ENCODE measurements at regions not wholly inside any gene's neighbourhood (a gene's known extent, or its start where the extent isn't known, plus 50 kb on each side); places are given as distances from the start of the nearest gene placed in this dataset.

GRCh38 chrX:20666331-20666730 lies 399.6 kb upstream of the RPS6KA3 start:
- DNase-seq (ENCODE audit: extremely low spot score in 2 of 2): no peak
- no peaks in the 10 kb centered on the region for H3K36me3 ChIP-seq
- no peaks in the 10 kb centered on the region for H3K4me1 ChIP-seq
- no peak overlapping the region for H3K4me3 ChIP-seq
- H3K27ac ChIP-seq: no peak overlapping the region
- intact Hi-C loops (cut with DNase I): no loop called here
- H3K9me3 ChIP-seq: no peaks in the 10 kb centered on the region
- H3K27me3 ChIP-seq: no peaks in the 10 kb centered on the region
- TF ChIP-seq POLR2A (IDR thresholded peaks at IDR 0.05) (no peak), CTCF (IDR thresholded peaks at IDR 0.05) (no peak), POLR2AphosphoS5 (IDR thresholded peaks at IDR 0.05; ENCODE audit: insufficient read depth in 1 of 2, low read depth in 1 of 2) (no peak)

- intact Hi-C loops (cut with DNase I): no loop called here
- no peak for DNase-seq (ENCODE audit: extremely low spot score in 2 of 2)
- no peaks in the 10 kb centered on the region for H3K9me3 ChIP-seq
- H3K4me1 ChIP-seq: no peaks in the 10 kb centered on the region
- H3K36me3 ChIP-seq: no peaks in the 10 kb centered on the region
- H3K4me3 ChIP-seq: no peak overlapping the region
- no peaks in the 10 kb centered on the region for H3K27me3 ChIP-seq
- TF ChIP-seq POLR2AphosphoS5 (IDR thresholded peaks at IDR 0.05; ENCODE audit: insufficient read depth in 1 of 2, low read depth in 1 of 2): no peak
- no peak for TF ChIP-seq POLR2A (IDR thresholded peaks at IDR 0.05)
- no peak for TF ChIP-seq CTCF (IDR thresholded peaks at IDR 0.05)
- H3K27ac ChIP-seq: no peak overlapping the region
Observed at GRCh38 chrX:20665481-20665880, 398.8 kb upstream of the RPS6KA3 start.

- no peak overlapping the region for H3K27ac ChIP-seq
- DNase-seq (ENCODE audit: extremely low spot score in 2 of 2): no peak
- H3K4me1 ChIP-seq: no peaks in the 10 kb centered on the region
- no peaks in the 10 kb centered on the region for H3K27me3 ChIP-seq
- no peaks in the 10 kb centered on the region for H3K36me3 ChIP-seq
- H3K9me3 ChIP-seq: no peaks in the 10 kb centered on the region
- no peak for TF ChIP-seq POLR2A (IDR thresholded peaks at IDR 0.05)
- TF ChIP-seq POLR2AphosphoS5 (IDR thresholded peaks at IDR 0.05; ENCODE audit: insufficient read depth in 1 of 2, low read depth in 1 of 2): no peak
- TF ChIP-seq CTCF (IDR thresholded peaks at IDR 0.05): no peak
- intact Hi-C loops (cut with DNase I): no loop called here
- H3K4me3 ChIP-seq: no peak overlapping the region
Observed at GRCh38 chrX:20664774-20665173, 398.1 kb upstream of the RPS6KA3 start.

GRCh38 chrX:20664131-20664530 lies 397.4 kb upstream of the RPS6KA3 start:
- no peak overlapping the region for H3K27ac ChIP-seq
- intact Hi-C loops (cut with DNase I): no loop called here
- no peak for TF ChIP-seq POLR2A (IDR thresholded peaks at IDR 0.05)
- TF ChIP-seq POLR2AphosphoS5 (IDR thresholded peaks at IDR 0.05; ENCODE audit: insufficient read depth in 1 of 2, low read depth in 1 of 2): no peak
- no peak for TF ChIP-seq CTCF (IDR thresholded peaks at IDR 0.05)
- H3K36me3 ChIP-seq: no peaks in the 10 kb centered on the region
- H3K27me3 ChIP-seq: no peaks in the 10 kb centered on the region
- H3K4me1 ChIP-seq: no peaks in the 10 kb centered on the region
- no peaks in the 10 kb centered on the region for H3K9me3 ChIP-seq
- H3K4me3 ChIP-seq: no peak overlapping the region
- no peak for DNase-seq (ENCODE audit: extremely low spot score in 2 of 2)

GRCh38 chrX:20663336-20663735 lies 396.6 kb upstream of the RPS6KA3 start:
- no peaks in the 10 kb centered on the region for H3K4me1 ChIP-seq

More at GRCh38 chrX:20663336-20663735, 396.6 kb upstream of the RPS6KA3 start:
- DNase-seq (ENCODE audit: extremely low spot score in 2 of 2): no peak
- no peaks in the 10 kb centered on the region for H3K36me3 ChIP-seq
- no peak overlapping the region for H3K27ac ChIP-seq
- no peak overlapping the region for H3K4me3 ChIP-seq
- no peaks in the 10 kb centered on the region for H3K9me3 ChIP-seq
- TF ChIP-seq POLR2AphosphoS5 (IDR thresholded peaks at IDR 0.05; ENCODE audit: insufficient read depth in 1 of 2, low read depth in 1 of 2): no peak
- TF ChIP-seq POLR2A (IDR thresholded peaks at IDR 0.05): no peak
- TF ChIP-seq CTCF (IDR thresholded peaks at IDR 0.05): no peak
- intact Hi-C loops (cut with DNase I): no loop called here
- no peaks in the 10 kb centered on the region for H3K27me3 ChIP-seq
